ENCODE measurements at regions not wholly inside any gene's neighbourhood (a gene's known extent, or its start where the extent isn't known, plus 50 kb on each side); places are given as distances from the start of the nearest gene placed in this dataset.
"Not testable (repeated sequence)": the region's sequence is repeated elsewhere in the genome, so short reads cannot be mapped to it uniquely, and the experiment has no call there.

DNA sequence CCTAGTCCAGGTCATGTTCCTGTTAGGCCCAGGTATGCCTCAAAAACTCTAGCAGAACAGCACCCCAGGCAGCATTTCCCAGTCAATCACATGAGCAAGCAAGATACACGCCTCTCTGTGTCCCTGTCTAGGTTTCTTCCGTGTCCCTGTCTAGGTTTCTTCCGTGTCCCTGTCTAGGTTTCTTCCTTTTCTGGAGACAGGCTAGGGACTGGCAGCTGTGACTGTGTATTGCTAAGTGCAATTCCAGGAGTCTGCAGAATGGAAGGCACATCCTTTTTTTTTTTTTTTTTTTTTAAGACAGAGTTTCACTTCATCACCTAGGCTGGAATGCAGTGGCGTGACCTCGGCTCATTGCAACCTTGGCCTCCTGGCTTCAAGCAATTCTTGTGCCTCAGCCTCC is 77.6 kb downstream of the SETD4 start:
- peak; percentile 67 for DNase-seq (ENCODE audit: low spot score)

DNA sequence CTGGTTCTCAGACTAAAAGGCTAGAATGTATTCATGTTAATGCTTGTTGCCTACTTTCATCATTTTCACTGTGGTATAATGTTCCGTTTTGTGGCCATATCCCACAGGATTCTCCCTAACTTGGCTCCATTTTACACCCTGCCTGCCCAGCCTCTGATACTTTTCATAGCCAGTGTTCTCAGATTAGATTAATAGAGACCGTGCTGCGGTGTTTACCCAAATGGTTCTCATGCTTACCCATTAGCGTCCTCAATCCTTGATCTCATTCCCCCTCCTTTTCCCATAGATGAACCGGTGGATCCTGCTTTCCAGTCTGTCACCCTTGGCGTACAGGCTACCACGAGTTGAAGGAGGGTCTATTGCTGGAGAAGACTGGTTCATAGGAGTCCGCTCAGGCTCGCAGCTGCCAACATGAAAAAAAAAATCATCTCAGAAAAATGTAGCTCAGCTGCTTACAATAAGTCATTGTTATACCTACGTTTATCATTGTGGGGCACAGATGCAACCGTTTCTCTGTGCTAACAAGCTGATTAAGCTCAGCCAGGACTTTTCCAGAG is 78.7 kb downstream of the SETD4 start:
- DNase-seq (ENCODE audit: low spot score) = no peak

DNA sequence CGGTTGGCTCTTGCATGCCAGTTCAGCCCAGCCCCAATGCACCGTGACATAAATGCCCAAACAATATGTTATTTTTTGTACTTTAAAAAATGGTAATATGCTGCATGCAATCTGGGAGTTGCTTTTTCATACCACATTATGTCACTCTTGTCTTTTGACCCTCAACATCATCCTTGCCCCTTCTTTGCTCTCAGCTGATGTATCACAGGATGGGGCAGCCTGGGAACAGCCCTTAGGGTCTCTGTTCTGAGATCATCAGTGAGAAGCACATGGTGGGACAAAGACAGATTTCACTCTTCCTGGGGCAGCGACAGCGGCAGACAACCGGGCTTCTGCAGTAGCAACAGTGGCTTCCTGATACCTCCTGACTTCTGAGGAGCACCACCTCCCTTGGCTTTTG is 79.5 kb downstream of the SETD4 start:
- DNase-seq (ENCODE audit: low spot score) = no peak

DNA sequence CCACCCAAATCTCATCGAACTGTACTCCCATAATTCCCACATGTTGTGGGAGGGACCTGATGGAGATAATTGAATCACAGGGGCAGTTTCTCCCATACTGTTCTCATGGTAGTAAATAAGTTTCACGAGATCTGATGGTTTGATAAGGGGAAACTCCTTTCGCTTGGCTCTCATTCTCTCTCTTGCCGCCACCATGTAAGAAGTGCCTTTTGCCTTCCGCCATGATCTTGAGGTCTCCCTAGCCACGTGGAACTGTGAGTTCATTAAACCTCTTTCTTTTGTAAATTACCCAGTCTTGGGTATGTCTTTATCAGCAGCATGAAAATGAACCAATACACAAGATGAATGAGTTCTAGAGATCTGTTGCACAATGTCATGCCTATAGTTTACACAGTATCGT is 82.5 kb downstream of the SETD4 start:
- not testable (repeated sequence) for DNase-seq (ENCODE audit: low spot score)

DNA sequence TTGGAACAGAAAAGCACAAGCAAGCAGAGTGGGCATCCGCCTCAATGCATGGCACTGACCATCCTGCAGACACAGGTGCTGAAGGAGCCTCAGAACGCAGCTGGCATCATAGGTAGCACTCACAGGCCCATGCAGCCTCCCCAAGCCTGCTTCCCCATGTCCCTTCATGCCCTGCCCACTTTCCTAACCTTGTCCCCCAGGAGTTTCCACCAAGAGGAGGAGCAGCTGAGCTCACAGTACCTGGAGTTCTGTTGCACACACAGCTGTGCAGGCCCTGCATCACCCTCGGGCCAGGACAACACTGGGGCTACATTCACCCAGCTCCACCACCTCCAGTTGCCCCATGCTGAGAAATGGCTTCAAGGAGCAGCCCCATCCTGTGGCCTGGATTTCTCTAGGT is 83.4 kb downstream of the SETD4 start:
- DNase-seq (ENCODE audit: low spot score) = no peak

DNA sequence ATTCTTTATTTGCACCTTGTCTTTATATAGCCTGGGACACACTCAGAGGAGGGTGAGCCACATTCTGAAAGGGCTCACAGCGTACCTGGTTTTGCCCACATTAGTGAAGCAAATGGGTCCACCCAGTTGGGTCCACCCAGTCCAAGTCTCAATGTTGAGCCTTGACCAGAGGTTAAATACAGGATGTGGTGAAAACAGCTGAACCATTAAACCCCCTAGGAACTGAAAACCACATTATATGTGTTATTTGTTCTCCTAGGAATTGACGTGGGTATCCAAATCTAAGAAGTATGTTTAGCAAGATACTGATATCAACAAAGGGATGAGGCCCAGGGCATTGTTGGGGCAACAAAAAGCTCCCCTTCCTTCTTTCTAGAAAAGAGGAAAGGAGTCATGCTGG is 83.8 kb downstream of the SETD4 start:
- DNase-seq (ENCODE audit: low spot score) = no peak

DNA sequence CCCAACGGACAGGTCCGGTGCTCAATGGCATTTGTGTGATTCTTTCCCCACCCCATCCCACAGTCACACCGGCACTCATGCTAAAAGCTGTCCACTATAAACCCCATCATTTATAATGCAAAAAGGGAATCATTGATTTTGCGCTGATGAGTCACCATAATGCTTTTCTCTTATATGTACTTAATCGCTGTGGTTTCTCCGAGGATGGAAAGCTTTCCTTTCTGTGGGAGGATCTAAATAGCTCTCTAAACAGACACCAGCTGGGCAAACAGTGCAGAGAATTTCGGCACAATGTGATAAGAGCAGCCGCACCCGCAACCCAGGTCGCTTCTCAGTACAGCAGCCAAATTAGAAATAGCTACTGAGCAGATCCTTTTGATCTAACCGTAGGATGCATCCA is 85.6 kb downstream of the SETD4 start:
- DNase-seq (ENCODE audit: low spot score) = no peak

DNA sequence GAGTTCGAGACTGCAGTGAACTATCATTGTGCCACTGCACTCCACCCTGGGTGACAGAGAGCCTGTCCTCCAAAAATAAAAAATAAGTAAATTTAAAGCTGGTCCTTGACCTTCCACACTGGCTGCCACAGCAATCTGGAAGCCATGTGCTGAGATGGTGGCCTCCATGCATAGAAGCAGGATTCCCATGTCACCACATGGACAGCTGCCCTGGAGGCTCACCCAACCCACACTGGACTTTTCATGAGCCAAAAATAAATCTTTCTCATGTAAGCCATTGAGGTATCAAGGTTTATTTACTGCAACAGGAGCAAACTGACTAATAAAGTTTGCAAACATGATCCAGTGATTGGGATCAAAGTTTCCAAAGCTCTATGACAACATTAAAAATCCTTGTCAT is 88.5 kb downstream of the SETD4 start:
- no peak for DNase-seq (ENCODE audit: low spot score)

DNA sequence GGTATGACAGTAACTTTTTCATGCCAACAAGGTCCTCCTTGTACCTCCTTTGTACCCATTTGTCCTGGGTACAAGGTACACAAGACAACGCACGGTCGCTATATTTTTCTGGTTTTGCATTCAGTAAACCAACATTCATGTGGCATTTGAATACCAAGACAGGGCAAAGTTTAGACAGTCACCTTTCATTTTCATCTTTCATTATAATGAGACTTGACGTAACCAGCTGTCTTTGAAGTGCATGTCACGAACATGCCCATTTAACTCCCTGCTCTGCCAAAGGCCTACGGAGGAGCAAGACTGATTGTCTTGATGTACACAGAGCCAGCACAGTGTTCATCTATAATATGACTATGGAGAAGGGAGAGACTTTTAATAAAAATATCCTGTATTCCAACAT is 91.0 kb downstream of the SETD4 start:
- no peak for DNase-seq (ENCODE audit: low spot score)

DNA sequence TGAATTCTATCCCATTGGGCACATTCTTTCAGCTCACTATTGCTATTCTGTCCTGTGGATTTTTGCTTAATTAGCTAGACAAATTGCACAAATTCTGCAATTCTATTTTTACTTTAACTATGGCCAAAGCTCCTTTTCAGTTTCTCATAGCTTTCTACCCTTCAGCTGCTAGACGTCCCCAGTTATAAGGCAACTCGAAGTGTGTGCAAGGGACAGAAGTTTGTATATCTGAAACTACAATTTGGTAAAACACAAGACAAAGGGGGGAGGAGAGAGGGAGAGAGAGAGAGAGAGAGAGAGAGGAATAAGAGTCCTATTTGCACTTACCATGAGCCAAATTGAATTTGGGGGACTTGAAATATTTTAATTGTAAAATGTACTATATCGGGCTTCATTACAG is 91.8 kb downstream of the SETD4 start:
- DNase-seq (ENCODE audit: low spot score) = no peak

DNA sequence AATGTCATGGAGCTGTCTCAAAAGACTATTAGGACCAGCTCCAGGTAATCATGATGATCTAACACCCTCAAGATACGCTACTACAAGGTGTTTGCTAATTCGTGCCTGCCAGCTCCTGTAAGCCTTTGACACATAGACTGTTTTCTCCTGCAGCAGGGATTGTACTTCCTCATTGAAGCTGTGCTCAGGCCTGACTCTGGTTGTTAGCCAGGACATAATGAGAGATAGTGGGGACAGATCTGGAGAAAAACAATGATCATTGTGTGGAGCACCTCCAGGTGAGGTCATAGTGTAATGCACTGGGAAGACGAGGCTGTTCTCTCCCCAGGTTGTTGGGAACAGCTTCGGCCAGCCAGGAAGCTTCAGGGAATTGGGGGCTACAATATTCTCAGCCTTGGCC is 94.6 kb downstream of the SETD4 start:
- DNase-seq (ENCODE audit: low spot score) = no peak

DNA sequence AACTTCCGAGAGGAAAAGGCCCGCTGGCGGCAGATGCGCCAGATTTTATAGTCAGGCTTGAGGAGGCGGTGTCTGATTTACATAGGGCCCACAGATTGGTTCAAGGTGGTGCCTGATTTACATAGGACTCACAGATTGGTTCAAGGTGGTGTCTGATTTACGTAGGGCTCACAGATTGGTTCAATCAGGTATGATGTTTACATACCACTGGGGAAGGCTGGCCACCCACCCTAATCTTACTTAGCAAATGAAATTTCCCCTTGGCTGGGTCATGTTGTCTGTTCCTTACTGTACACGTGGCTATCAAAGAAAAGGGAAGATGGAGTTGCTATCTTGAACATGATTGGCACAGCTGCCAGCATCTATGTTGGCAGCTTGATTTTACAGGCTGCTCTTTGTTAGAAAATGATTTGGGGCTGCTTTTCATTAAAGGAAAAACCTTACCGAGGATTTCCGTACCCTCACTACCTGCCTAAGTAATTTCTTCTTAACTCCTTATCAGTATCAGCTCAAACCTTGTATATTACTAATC is 96.3 kb downstream of the SETD4 start:
- DNase-seq (ENCODE audit: low spot score) = no peak

DNA sequence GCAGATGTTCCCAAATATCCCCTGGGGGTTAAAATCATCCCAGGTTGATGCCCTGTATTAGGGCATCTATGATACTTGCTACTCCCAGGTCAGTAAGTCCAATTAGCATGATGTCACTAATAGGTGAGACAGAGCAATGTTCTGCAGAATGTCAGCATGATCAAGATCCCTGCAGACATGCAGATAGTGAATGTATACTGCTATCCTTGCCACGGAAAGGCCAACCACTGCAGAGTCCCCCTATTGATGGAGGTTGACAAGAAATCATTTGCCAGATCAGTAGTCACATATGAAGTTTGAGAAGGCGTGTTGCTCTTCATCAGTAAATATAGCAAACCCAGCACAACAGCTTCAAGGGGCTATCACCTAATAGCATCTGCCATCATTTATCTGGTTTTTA is 97.4 kb downstream of the SETD4 start:
- DNase-seq (ENCODE audit: low spot score) = no peak

DNA sequence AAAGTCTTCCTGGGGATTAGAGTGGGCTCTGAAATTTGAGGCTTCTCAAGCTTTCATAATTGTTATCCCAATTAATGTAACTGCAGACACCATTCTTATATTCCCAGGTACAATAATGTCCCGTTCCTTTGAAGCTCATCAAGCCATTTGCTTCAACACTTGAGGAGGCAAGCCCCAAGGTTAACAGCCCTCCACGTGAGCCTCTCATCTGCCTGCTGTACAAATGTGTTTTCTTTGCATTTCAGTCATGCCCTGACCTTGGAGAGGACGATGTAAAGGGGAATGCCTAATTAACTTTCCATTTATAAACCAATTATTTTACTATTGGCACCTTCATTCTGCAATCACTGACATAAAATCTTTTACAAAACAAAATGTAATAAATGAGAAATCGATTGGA is 106.3 kb downstream of the SETD4 start:
- no peak for DNase-seq (ENCODE audit: low spot score)

DNA sequence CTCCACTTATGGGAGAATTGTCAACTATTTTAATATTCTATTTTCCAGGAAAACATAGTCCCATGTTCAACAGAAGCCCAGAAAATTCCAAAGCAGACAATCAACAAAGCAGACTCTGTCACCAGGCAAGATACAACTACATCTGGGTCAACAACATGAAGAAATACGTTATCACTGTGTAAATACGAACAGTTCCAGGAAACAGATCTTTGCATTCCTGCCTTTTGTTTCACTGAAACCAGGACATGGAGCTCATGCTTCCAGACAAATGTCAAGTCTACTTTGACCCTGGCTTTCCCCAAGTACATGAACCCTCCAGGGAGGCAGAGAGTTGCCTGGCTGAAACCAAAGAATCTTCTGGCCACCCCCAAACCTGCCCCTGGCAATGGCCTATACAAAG is 106.7 kb downstream of the SETD4 start:
- peak; percentile 24 for DNase-seq (ENCODE audit: low spot score)

DNA sequence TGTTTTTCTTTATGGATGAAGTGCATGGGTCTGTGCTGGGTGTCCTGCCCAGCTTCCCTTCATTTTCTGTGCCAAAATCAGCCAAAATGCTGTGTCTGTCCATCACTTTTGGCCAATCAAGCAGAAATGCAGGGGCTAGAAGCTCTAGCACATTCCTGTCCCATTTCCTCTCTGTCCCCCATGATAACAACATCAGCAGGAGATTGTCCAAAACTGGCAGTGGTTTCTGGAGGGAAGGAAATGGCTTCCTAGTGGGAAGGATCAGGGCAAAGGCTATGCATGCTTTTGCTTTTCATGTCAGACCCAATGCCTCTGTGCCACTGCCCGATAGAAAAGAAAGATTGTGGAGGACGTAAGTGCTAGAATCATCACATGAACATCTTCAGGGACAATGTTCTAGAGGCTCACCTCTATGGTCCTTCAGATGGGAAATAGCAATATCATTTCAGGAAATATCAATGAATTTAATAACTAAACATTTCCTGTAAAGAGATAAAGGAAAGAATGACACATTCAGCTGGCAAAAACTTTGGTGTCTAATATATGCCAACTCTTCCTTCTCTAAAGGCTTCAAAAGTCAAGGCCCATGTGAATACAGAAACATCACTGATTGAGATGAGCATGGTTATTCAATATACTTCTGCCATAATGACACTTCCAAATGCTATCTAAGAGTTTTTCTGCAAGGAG is 107.5 kb downstream of the SETD4 start:
- DNase-seq (ENCODE audit: low spot score) = no peak

DNA sequence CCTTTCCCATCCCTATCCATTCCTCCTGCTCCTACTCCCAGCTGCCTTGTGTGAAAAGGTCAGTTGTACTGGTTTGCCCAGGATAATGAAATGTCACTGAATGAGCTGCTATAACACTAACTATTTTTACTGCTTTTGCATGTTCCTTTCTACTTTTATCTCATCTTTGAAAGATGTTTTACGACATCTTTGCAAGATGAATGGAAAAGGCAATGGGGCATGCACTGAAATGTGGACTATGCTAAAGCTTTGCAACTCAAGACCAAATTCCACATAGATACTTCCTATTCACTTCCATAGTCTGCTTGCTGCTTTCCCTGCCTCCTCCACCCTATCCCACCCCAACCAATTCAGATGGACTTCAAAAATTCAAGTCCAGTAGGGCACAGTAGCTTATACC is 111.3 kb downstream of the SETD4 start:
- DNase-seq (ENCODE audit: low spot score) = no peak

DNA sequence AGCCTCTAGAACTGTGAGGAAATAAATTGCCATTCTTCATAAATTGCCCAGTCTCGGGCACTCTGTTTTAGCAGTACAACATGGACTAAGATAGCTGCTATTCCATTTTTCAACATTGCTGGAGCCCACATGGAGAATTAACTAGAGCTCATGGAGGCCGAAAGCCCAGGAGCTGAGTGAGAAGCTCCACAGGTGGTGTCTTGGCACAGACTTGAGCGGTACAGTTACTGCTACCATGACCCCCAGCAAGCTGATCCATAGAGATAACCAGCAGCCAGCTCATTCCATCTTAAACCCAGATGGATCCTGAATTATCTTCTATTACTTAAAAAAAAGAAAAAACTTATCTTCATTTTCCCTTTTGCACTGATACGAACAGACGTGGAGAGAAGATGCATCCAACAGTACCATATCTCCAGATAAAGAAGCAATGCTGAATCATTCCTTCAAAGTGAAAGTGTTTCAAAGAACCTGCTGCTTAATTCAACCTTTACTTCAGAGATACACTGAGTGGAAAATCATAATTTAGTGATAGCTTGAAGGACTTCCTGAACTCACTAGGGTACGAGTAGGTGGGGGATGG is 115.1 kb downstream of the SETD4 start:
- DNase-seq (ENCODE audit: low spot score) = no peak

DNA sequence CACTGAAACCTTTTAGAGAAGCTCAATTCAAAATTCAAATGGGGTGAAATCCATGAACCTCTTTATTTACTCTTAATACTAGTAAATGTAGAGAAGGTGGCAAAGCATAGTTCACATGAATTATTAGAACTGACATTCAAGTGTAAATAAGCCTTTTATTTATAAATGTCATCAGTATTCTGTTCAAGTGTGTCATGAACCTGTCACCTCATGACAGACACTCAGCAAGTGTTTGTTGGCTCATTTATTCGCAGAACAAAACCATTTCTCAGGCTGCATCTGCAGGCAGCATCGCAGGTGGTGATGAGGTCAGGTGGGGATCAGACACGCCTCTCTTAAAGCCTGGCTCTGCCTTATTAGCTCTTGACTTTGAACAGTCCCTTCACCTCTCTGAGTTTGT is 116.6 kb downstream of the SETD4 start:
- DNase-seq (ENCODE audit: low spot score) = no peak

DNA sequence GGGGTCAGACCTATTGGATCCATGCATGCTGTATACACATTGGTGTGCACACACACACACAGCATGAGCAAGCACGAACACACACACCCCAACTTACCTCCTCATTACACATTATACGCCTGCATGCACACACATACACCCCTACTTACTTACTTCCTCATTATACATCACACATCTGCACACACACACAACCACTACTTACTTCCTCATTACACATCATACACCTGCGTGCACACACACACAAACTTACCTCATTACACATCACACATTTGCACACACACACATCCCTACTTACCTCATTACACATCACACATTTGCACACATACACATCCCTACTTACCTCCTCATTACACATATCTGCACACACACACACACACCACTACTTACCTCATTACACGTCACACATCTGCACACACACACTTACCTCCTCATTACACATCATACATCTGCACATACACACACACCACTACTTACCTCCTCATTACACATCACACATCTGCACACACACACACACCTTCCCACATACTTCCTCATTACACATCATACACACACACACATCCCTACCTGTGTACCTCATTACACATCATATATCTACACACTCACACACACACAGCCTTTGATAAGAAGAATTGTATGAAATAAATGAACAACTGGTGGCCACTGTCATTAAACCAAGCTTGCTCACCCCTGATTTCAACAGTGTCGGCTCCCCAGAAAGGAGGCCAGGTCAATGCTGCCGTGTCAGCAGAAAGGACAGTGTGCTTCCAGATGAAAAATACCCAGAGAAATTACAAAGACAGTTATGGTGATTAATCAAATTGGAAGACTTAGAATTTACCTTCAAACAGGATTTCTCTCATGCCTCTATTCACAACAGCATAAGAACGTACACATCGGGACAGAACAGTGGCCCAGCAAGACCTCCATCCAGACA is 117.8 kb downstream of the SETD4 start:
- DNase-seq (ENCODE audit: low spot score) = no peak

DNA sequence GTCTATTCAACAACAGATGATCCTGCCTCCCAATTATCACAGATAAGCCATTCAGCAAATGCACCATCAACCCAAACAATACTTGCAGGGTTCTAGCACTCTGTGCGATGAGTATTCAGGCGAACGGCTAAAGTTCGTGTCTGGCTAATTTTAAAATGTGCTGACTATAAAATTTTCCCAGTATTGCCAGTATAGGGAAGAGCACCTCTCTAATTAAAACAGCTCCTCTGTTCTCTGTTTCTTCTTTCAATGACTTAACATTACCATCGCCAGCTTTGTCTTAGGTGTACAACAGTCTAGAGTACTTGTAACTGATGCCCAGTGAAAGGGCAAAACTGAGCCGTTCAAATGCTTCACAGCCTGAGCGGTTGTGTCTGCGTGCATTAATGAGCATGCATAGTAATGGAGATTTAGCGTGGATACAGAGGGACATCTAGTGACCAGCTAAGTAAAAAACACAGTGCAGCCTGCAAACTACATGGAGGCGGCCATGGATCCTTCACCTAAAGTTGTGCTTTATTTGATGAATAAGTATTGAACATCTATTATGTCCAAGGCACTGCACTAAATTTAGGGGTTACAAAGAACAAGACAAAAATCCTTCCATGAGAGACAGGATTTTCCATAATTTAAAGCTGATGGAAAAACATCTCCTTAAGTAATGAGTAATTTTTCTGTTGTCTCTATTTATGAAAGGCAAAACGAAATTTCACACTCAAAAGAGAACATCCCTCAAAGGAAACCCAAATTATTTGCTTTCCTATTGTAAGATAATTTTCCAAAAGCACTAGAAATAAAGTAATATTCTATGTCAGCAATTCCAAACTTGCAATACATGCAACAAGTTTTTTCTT is 120.0 kb downstream of the SETD4 start:
- peak; percentile 76 for DNase-seq (ENCODE audit: low spot score)

DNA sequence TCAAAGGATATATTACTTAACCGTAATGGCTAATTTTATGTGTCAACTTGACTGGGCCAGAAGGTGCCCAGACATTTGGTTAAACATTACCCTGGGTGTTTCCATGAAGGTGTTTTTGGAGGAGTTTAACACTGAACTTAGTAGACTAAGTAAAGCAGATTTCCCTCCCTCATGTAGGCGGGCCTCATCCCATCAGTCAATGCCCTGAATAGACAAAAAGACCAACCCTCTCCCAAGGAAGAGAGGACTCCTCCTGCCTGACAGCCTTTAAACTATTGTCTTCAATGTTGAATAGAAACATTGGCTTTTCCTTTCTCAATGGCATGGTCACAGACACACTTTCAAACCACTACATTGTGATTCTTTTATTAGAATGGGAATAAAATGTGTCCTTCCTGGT is 121.9 kb downstream of the SETD4 start:
- DNase-seq (ENCODE audit: low spot score) = no peak

Data from kidney tubule cell (primary cell).